ENCODE measurements at regions not wholly inside any gene's neighbourhood (a gene's known extent, or its start where the extent isn't known, plus 50 kb on each side); places are given as distances from the start of the nearest gene placed in this dataset.
"Not testable (repeated sequence)": the region's sequence is repeated elsewhere in the genome, so short reads cannot be mapped to it uniquely, and the experiment has no call there.

- WGBS, 2 donors: 97 to 98% methylated on average over 1 of the region's 1 CpG
- no peaks in the 10 kb centered on the region for H3K36me3 ChIP-seq
- no peak for TF ChIP-seq POLR2AphosphoS5 (IDR thresholded peaks at IDR 0.05)
- no peak for TF ChIP-seq EP300 (IDR thresholded peaks at IDR 0.05)
- TF ChIP-seq CTCF (IDR thresholded peaks at IDR 0.05): no peak
- no peak for TF ChIP-seq POLR2A (IDR thresholded peaks at IDR 0.05)
- H3K4me3 ChIP-seq: no peak overlapping the region
- no peaks in the 10 kb centered on the region for H3K27me3 ChIP-seq
- H3K27ac ChIP-seq: no peak overlapping the region
- no peaks in the 10 kb centered on the region for H3K9me3 ChIP-seq
- no peak for DNase-seq
- H3K4me1 ChIP-seq: no peaks in the 10 kb centered on the region
- intact Hi-C loops (cut with DNase I): no loop called here
Measured at GRCh38 chr1:67545364-67545763, 115.2 kb upstream of the SERBP1 start.

GRCh38 chr1:67551375-67551774 is 121.2 kb upstream of the SERBP1 start:
- WGBS, 2 donors: 93% methylated on average over 6 of the region's 6 CpGs
- TF ChIP-seq POLR2A (IDR thresholded peaks at IDR 0.05) (no peak), CTCF (IDR thresholded peaks at IDR 0.05) (no peak), POLR2AphosphoS5 (IDR thresholded peaks at IDR 0.05) (no peak), EP300 (IDR thresholded peaks at IDR 0.05) (no peak)
- no peak for DNase-seq
- intact Hi-C loops (cut with DNase I): no loop called here
- Histone ChIP-seq H3K4me1 (peaks cover 0 to 3% (median 0%) of the 10 kb centered on the region in 4 donors), H3K27me3 (no peaks in the 10 kb centered on the region), H3K4me3 (no peak overlapping the region), H3K9me3 (no peaks in the 10 kb centered on the region), H3K36me3 (no peaks in the 10 kb centered on the region), H3K27ac (no peak overlapping the region)

- intact Hi-C loops (cut with DNase I): no loop called here
- WGBS, 2 donors: 22 to 47% methylated on average over 3 of the region's 3 CpGs
- no peak for DNase-seq
- H3K27ac ChIP-seq: no peak overlapping the region
- TF ChIP-seq POLR2AphosphoS5 (IDR thresholded peaks at IDR 0.05) (no peak), CTCF (IDR thresholded peaks at IDR 0.05) (no peak), EP300 (IDR thresholded peaks at IDR 0.05) (no peak), POLR2A (IDR thresholded peaks at IDR 0.05) (no peak)
- H3K4me1 ChIP-seq: peaks cover 0 to 3% (median 0%) of the 10 kb centered on the region in 4 donors
- no peaks in the 10 kb centered on the region for H3K36me3 ChIP-seq
- no peak overlapping the region for H3K4me3 ChIP-seq
- no peaks in the 10 kb centered on the region for H3K9me3 ChIP-seq
- H3K27me3 ChIP-seq: no peaks in the 10 kb centered on the region
Measured at GRCh38 chr1:67552336-67552759, 122.1 kb upstream of the SERBP1 start.

- 88 to 90% methylated on average over 5 of the region's 5 CpGs for WGBS, 2 donors
- H3K36me3 ChIP-seq; H3K27me3 ChIP-seq; H3K9me3 ChIP-seq; H3K4me3 ChIP-seq; intact Hi-C loops (cut with DNase I); DNase-seq; H3K27ac ChIP-seq; H3K4me1 ChIP-seq: not testable (repeated sequence)
Measured at GRCh38 chr1:67554204-67554603, 124.0 kb upstream of the SERBP1 start.

GRCh38 chr1:67555461-67556296 is 125.5 kb upstream of the SERBP1 start:
- TF ChIP-seq POLR2A (IDR thresholded peaks at IDR 0.05) (no peak), EP300 (IDR thresholded peaks at IDR 0.05) (no peak), POLR2AphosphoS5 (IDR thresholded peaks at IDR 0.05) (no peak), CTCF (IDR thresholded peaks at IDR 0.05) (no peak)
- Histone ChIP-seq H3K27me3 (no peaks in the 10 kb centered on the region), H3K4me3 (no peak overlapping the region), H3K27ac (no peak overlapping the region), H3K9me3 (no peaks in the 10 kb centered on the region), H3K4me1 (peaks cover 0 to 7% (median 3%) of the 10 kb centered on the region in 4 donors), H3K36me3 (no peaks in the 10 kb centered on the region)
- no peak for DNase-seq
- intact Hi-C loops (cut with DNase I): no loop called here
- WGBS, 2 donors: 17 to 60% methylated on average over 15 of the region's 15 CpGs

Data from sigmoid colon (tissue), 6 donors.